ENCODE measurements at regions not wholly inside any gene's neighbourhood (a gene's known extent, or its start where the extent isn't known, plus 50 kb on each side); places are given as distances from the start of the nearest gene placed in this dataset.

DNA sequence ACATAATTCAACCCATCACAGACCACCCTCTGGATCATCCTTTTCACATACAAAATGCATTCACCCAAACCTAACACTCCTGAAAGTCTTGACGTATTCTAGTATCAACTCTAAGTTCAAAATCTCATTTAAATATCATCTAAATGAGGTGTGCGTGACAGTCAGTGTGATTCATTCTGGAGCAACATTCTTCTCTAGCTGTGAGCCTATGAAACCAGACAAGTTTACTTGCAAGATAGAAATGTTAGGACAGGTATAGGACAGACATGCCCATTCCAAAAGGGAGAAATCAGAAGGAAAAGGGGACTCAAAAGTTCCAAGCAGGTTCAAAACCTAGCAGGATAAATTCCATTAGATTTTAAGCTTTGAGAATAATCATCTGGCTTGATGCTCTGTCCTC lies 329.7 kb downstream of the CD83 start:
- WGBS (ENCODE audit: insufficient coverage): 100% methylated on average over 2 of the region's 2 CpGs
- H3K9me3 Mint-ChIP-seq: peaks cover 0 to 3% of the 10 kb centered on the region in 2 donors
- Histone ChIP-seq H3K36me3 (ENCODE audit: control insufficient read depth, insufficient read depth, low read length) (no peaks in the 10 kb centered on the region), H3K4me1 (ENCODE audit: control insufficient read depth, insufficient read depth, low read length) (peaks cover 26% of the 10 kb centered on the region), H3K9me3 (ENCODE audit: control insufficient read depth, insufficient read depth, low read length) (no peaks in the 10 kb centered on the region), H3K27me3 (ENCODE audit: control insufficient read depth, insufficient read depth, low read length) (no peaks in the 10 kb centered on the region), H3K27ac (ENCODE audit: low read length) (no peak overlapping the region), H3K4me3 (ENCODE audit: low read length) (no peak overlapping the region)
- H3K4me3 Mint-ChIP-seq: no peak overlapping the region
- no peak for ATAC-seq
- H3K27ac Mint-ChIP-seq: no peak overlapping the region
- DNase-seq: no peak
- H3K4me1 Mint-ChIP-seq: peaks cover 21 to 24% of the 10 kb centered on the region in 2 donors
- no peaks in the 10 kb centered on the region for H3K27me3 Mint-ChIP-seq (ENCODE audit: low read depth in 2 of 2)
- no peaks in the 10 kb centered on the region for H3K36me3 Mint-ChIP-seq
- TF ChIP-seq, protein P1, sequence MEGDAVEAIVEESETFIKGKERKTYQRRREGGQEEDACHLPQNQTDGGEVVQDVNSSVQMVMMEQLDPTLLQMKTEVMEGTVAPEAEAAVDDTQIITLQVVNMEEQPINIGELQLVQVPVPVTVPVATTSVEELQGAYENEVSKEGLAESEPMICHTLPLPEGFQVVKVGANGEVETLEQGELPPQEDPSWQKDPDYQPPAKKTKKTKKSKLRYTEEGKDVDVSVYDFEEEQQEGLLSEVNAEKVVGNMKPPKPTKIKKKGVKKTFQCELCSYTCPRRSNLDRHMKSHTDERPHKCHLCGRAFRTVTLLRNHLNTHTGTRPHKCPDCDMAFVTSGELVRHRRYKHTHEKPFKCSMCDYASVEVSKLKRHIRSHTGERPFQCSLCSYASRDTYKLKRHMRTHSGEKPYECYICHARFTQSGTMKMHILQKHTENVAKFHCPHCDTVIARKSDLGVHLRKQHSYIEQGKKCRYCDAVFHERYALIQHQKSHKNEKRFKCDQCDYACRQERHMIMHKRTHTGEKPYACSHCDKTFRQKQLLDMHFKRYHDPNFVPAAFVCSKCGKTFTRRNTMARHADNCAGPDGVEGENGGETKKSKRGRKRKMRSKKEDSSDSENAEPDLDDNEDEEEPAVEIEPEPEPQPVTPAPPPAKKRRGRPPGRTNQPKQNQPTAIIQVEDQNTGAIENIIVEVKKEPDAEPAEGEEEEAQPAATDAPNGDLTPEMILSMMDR (IDR thresholded peaks at IDR 0.05): no peak
- intact Hi-C loops (cut with micrococcal nuclease): no loop called here

DNA sequence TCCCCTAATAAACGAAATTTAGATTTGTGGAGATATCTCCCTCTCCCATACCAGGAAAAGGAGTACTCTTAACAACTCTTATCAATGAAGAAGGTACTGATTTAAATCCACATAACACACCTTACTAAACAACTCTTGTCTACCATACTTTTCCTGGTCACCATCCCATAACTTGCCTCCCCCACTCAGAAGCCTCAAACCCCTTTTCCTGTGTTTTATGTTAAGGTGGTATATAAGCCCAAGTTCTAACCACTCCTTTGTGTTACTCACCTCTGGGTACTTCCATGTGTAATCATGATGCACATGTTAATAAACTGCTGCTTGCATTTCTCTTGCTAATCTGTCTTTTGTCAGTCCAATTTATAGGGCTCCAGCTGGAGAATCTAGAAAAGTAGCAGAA lies 330.7 kb downstream of the CD83 start:
- Histone ChIP-seq H3K4me1 (ENCODE audit: control insufficient read depth, insufficient read depth, low read length) (peaks cover 36% of the 10 kb centered on the region), H3K36me3 (ENCODE audit: control insufficient read depth, insufficient read depth, low read length) (no peaks in the 10 kb centered on the region), H3K27me3 (ENCODE audit: control insufficient read depth, insufficient read depth, low read length) (no peaks in the 10 kb centered on the region), H3K9me3 (ENCODE audit: control insufficient read depth, insufficient read depth, low read length) (no peaks in the 10 kb centered on the region), H3K4me3 (ENCODE audit: low read length) (no peak overlapping the region), H3K27ac (ENCODE audit: low read length) (no peak overlapping the region)
- TF ChIP-seq, protein P1 (IDR thresholded peaks at IDR 0.05): no peak
- DNase-seq: no peak
- ATAC-seq: no peak
- Mint-ChIP-seq H3K27me3 (ENCODE audit: low read depth in 2 of 2) (no peaks in the 10 kb centered on the region), H3K4me1 (peaks cover 31 to 34% of the 10 kb centered on the region in 2 donors), H3K27ac (no peak overlapping the region), H3K4me3 (no peak overlapping the region), H3K9me3 (peaks cover 0 to 3% of the 10 kb centered on the region in 2 donors), H3K36me3 (no peaks in the 10 kb centered on the region)
- WGBS (ENCODE audit: insufficient coverage): 88% methylated on average over 1 of the region's 1 CpG
- intact Hi-C loops (cut with micrococcal nuclease): no loop called here

DNA sequence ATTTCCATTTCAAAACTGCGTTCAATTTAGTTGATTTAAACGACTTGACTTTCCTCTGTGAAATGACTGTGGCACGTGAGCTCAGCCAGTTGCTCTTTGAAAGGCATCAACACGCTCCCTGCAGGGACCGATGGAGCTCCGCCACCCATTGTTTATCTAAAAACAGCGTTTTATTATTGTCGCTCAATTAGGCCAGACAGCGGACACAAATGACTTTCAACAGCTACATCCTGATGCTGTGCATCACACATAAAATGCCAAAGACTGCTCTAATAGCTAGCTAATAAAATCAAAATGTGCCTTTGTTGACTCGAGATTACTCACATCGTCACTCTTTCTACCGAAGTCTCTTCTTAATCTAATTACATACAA lies 332.5 kb downstream of the CD83 start:
- intact Hi-C loops (cut with micrococcal nuclease): no loop called here
- Mint-ChIP-seq H3K4me3 (no peak overlapping the region), H3K27ac (no peak overlapping the region)

DNA sequence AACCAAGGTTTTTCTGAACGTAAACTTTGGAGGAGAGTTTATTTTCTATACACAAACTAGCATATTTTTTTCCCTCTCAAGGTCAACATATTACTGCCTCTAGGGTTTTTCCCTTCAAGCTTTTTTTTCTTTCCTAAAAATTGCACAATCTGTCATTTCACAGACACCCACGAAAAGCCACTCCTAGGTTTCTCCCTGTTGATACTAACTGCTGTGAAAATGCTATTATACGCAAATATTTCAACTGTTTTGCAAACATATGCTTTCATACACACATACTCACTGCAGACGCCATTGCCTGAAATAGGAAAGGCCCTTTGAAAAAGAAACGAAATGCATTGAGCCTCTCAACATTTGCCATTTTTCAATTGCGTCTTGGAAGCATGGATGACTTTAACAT lies 333.0 kb downstream of the CD83 start:
- Mint-ChIP-seq H3K27me3 (ENCODE audit: low read depth in 2 of 2) (no peaks in the 10 kb centered on the region), H3K4me3 (no peak overlapping the region), H3K4me1 (peaks cover 55 to 57% of the 10 kb centered on the region in 2 donors), H3K36me3 (no peaks in the 10 kb centered on the region), H3K9me3 (peaks cover 0 to 3% of the 10 kb centered on the region in 2 donors), H3K27ac (no peak overlapping the region)
- ATAC-seq: no peak
- DNase-seq: no peak
- intact Hi-C loops (cut with micrococcal nuclease): no loop called here
- WGBS (ENCODE audit: insufficient coverage): 86% methylated on average over 6 of the region's 6 CpGs
- H3K36me3 ChIP-seq (ENCODE audit: control insufficient read depth, insufficient read depth, low read length): no peaks in the 10 kb centered on the region
- no peak overlapping the region for H3K27ac ChIP-seq (ENCODE audit: low read length)
- no peaks in the 10 kb centered on the region for H3K27me3 ChIP-seq (ENCODE audit: control insufficient read depth, insufficient read depth, low read length)
- TF ChIP-seq, protein P1 (IDR thresholded peaks at IDR 0.05): no peak
- H3K4me1 ChIP-seq (ENCODE audit: control insufficient read depth, insufficient read depth, low read length): peaks cover 55% of the 10 kb centered on the region
- H3K9me3 ChIP-seq (ENCODE audit: control insufficient read depth, insufficient read depth, low read length): no peaks in the 10 kb centered on the region
- H3K4me3 ChIP-seq (ENCODE audit: low read length): no peak overlapping the region

More for the DNA sequence above, 332.5 kb downstream of the CD83 start:
- H3K4me1 ChIP-seq (ENCODE audit: control insufficient read depth, insufficient read depth, low read length): peaks cover 50% of the 10 kb centered on the region
- Mint-ChIP-seq H3K27me3 (ENCODE audit: low read depth in 2 of 2) (no peaks in the 10 kb centered on the region), H3K9me3 (peaks cover 0 to 3% of the 10 kb centered on the region in 2 donors), H3K36me3 (no peaks in the 10 kb centered on the region), H3K4me1 (peaks cover 50 to 53% of the 10 kb centered on the region in 2 donors)
- no peak for ATAC-seq
- no peak overlapping the region for H3K4me3 ChIP-seq (ENCODE audit: low read length)
- TF ChIP-seq, protein P1 (IDR thresholded peaks at IDR 0.05): no peak
- no peaks in the 10 kb centered on the region for H3K9me3 ChIP-seq (ENCODE audit: control insufficient read depth, insufficient read depth, low read length)
- no peak overlapping the region for H3K27ac ChIP-seq (ENCODE audit: low read length)
- no peak for DNase-seq
- no peaks in the 10 kb centered on the region for H3K36me3 ChIP-seq (ENCODE audit: control insufficient read depth, insufficient read depth, low read length)
- WGBS (ENCODE audit: insufficient coverage): 96% methylated on average over 12 of the region's 12 CpGs
- no peaks in the 10 kb centered on the region for H3K27me3 ChIP-seq (ENCODE audit: control insufficient read depth, insufficient read depth, low read length)
